Esophagus muscularis mucosa (tissue), 4 donors: ENCODE measurements at regions not wholly inside any gene's neighbourhood (a gene's known extent, or its start where the extent isn't known, plus 50 kb on each side); places are given as distances from the start of the nearest gene placed in this dataset.

ENCODE experiments used
- EP300 ChIP-seq: sonication (generic); formaldehyde crosslinking; IDR thresholded peaks from one replicate; pipeline ENCODE4 v1.6.1; 2017; ENCODE audit warnings: antibody characterized with exemption
- POLR2A ChIP-seq: fragments of 450-650 bp; IDR thresholded peaks from one replicate; pipeline ENCODE4 v1.6.1; 2017; ENCODE audit warnings: antibody characterized with exemption, moderate library complexity, mild to moderate bottlenecking, low read depth
- POLR2AphosphoS5 ChIP-seq, 2 donors: sonication (generic); formaldehyde crosslinking; IDR thresholded peaks; one replicate each; pipeline ENCODE4 v1.6.1; 2017; ENCODE audit warnings: antibody characterized with exemption in 2 of 2
- TF ChIP-seq, protein P1 (sequence below), 3 experiments: fragments of 200-600 bp in 2 of 3; fragments of 450-650 bp in 1 of 3; sonication (generic) in 2 of 3; IDR thresholded peaks; one replicate each; pipeline ENCODE4 v1.5.1; 2017 to 2019; ENCODE audit warnings: antibody characterized with exemption in 3 of 3, mild to moderate bottlenecking in 2 of 3, moderate library complexity in 1 of 3

GRCh38 chr18:39952816-39953215, 2002.2 kb upstream of the PIK3C3 start:
- TF ChIP-seq, protein P1, sequence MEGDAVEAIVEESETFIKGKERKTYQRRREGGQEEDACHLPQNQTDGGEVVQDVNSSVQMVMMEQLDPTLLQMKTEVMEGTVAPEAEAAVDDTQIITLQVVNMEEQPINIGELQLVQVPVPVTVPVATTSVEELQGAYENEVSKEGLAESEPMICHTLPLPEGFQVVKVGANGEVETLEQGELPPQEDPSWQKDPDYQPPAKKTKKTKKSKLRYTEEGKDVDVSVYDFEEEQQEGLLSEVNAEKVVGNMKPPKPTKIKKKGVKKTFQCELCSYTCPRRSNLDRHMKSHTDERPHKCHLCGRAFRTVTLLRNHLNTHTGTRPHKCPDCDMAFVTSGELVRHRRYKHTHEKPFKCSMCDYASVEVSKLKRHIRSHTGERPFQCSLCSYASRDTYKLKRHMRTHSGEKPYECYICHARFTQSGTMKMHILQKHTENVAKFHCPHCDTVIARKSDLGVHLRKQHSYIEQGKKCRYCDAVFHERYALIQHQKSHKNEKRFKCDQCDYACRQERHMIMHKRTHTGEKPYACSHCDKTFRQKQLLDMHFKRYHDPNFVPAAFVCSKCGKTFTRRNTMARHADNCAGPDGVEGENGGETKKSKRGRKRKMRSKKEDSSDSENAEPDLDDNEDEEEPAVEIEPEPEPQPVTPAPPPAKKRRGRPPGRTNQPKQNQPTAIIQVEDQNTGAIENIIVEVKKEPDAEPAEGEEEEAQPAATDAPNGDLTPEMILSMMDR (IDR thresholded peaks at IDR 0.05), result no peak
- TF ChIP-seq EP300, result no peak
- TF ChIP-seq POLR2A, result no peak
- no peak for TF ChIP-seq POLR2AphosphoS5 (IDR thresholded peaks at IDR 0.05)
